GM12878 (cell line): ENCODE measurements at regions not wholly inside any gene's neighbourhood (a gene's known extent, or its start where the extent isn't known, plus 50 kb on each side); places are given as distances from the start of the nearest gene placed in this dataset.

Experiments
- ATAC-seq: fragments of 200-7000 bp; cut with Tn5 transposase; 3 replicates; pipeline ENCODE4 v1.9.1; 2020; ENCODE audit warnings: mild to moderate bottlenecking, moderate library complexity
- BruUV-seq: library from RNA; stranded (reverse); fragments of 400-500 nt; replicated peaks from 2 replicates; lab custom pipeline; 2021; lab: Mats Ljungman, UMichigan
- CTCF ChIA-PET: fragments of 300-600 bp; sonication (Branson Sonifier 250); formaldehyde crosslinking; extraction: SDS; loops from one replicate; lab custom pipeline; 2021; ENCODE audit warnings: inconsistent platforms; lab: Yijun Ruan, JAX
- POLR2A ChIA-PET: fragments of 350-600 bp; formaldehyde crosslinking; extraction: SDS; loops from one replicate; lab custom pipeline; 2021; ENCODE audit warnings: inconsistent platforms; lab: Charles Lee
- RAD21 ChIA-PET: fragments of 300-600 bp; sonication (Branson Sonifier 250); formaldehyde crosslinking; loops from one replicate; lab custom pipeline; 2023; ENCODE audit warnings: antibody characterized with exemption; ENCODE audit not compliant: unreplicated experiment; lab: Charles Lee
- SMC1A ChIA-PET: fragments of 300-600 bp; sonication (Branson Sonifier 250); formaldehyde crosslinking; loops from one replicate; lab custom pipeline; 2023; ENCODE audit not compliant: unreplicated experiment, uncharacterized antibody; lab: Charles Lee
- DNase-seq: peaks from one replicate; pipeline ENCODE4 v3.0.0-alpha.2; 2011; ENCODE audit warnings: low read depth, low spot score
- FAIRE-seq: peaks from 3 replicates; lab custom pipeline; 2011; peaks lifted over from hg19 to GRCh38; lab: Jason Lieb, UNC
- H2AFZ ChIP-seq: 2 replicates; pipeline ENCODE4 v1.6.0; 2011; ENCODE audit warnings: low read depth, low read length, control low read depth; ENCODE audit not compliant: control insufficient read depth
- H3K27ac ChIP-seq: 2 replicates; pipeline ENCODE4 v1.5.1; 2011; ENCODE audit warnings: control low read depth; ENCODE audit not compliant: control insufficient read depth, insufficient read depth
- H3K27me3 ChIP-seq, 2 experiments: replicated peaks in 1 of 2; 2 replicates each; pipeline versions ENCODE4 v1.6.0 to v1.6.1; 2011; ENCODE audit warnings: low read length in 1 of 2; ENCODE audit not compliant: control insufficient read depth in 2 of 2, insufficient read depth in 2 of 2
- H3K36me3 ChIP-seq, 2 experiments: 2 replicates each; pipeline ENCODE4 v1.5.1; 2011; ENCODE audit warnings: low read length in 1 of 2; ENCODE audit not compliant: control insufficient read depth in 2 of 2, insufficient read depth in 2 of 2
- H3K4me1 ChIP-seq: 2 replicates; pipeline ENCODE4 v1.6.1; 2011; ENCODE audit warnings: mild to moderate bottlenecking, low read length, moderate library complexity, mixed read lengths; ENCODE audit not compliant: control insufficient read depth, insufficient read depth
- H3K4me2 ChIP-seq: 2 replicates; pipeline ENCODE4 v1.6.0; 2011; ENCODE audit warnings: control low read depth; ENCODE audit not compliant: control insufficient read depth, insufficient read depth
- H3K4me3 ChIP-seq: fragments of 200-600 bp; sonication (generic); 2 replicates; pipeline ENCODE4 v1.5.1; 2016
- H3K79me2 ChIP-seq: 2 replicates; pipeline ENCODE4 v1.6.0; 2011; ENCODE audit warnings: low read length; ENCODE audit not compliant: control insufficient read depth, insufficient read depth
- H3K9ac ChIP-seq: 2 replicates; pipeline ENCODE4 v1.8.0; 2011; ENCODE audit warnings: low read length, control low read depth, mixed read lengths; ENCODE audit not compliant: control insufficient read depth, insufficient read depth
- H3K9me3 ChIP-seq: replicated peaks from 3 replicates; pipeline ENCODE4 v1.5.1; 2011; ENCODE audit warnings: mild to moderate bottlenecking, low read length; ENCODE audit not compliant: control insufficient read depth, insufficient read depth
- H4K20me1 ChIP-seq: 2 replicates; pipeline ENCODE4 v1.6.0; 2011; ENCODE audit not compliant: control insufficient read depth, insufficient read depth
- BRCA1 ChIP-seq: IDR thresholded peaks from 2 replicates; pipeline ENCODE4 v1.6.1; 2011; ENCODE audit warnings: low read depth, low read length, improper control_type of control experiment
- CREM ChIP-seq: IDR thresholded peaks from 2 replicates; pipeline ENCODE4 v1.6.1; 2014; ENCODE audit warnings: antibody characterized with exemption, low read depth
- EP300 ChIP-seq, 2 experiments: fragments of 150-350 bp in 1 of 2; IDR thresholded peaks; 2 replicates each; pipeline ENCODE4 v1.6.1; 2011 to 2012; ENCODE audit warnings: low read depth in 2 of 2, low read length in 2 of 2, borderline replicate concordance in 1 of 2, improper control_type of control experiment in 1 of 2, inconsistent platforms in 1 of 2; ENCODE audit not compliant: control insufficient read depth in 1 of 2
- FOXK2 ChIP-seq: fragments of 450-650 bp; IDR thresholded peaks from 2 replicates; pipeline ENCODE4 v1.6.1; 2017; ENCODE audit warnings: mild to moderate bottlenecking, moderate library complexity
- HSF1 ChIP-seq: fragments of 150-350 bp; IDR thresholded peaks from 2 replicates; pipeline ENCODE4 v1.6.1; 2014; ENCODE audit warnings: mild to moderate bottlenecking, low read depth, low read length
- PML ChIP-seq: IDR thresholded peaks from 2 replicates; pipeline ENCODE4 v1.6.1; 2012; ENCODE audit warnings: low read length, inconsistent platforms
- RBBP5 ChIP-seq: fragments of 200-600 bp; sonication (generic); conservative IDR thresholded peaks from 2 replicates; pipeline ENCODE4 v1.6.1; 2016
- RELA ChIP-seq: fragments of 450-650 bp; IDR thresholded peaks from 2 replicates; pipeline ENCODE4 v1.8.0; 2014; ENCODE audit warnings: borderline replicate concordance; ENCODE audit not compliant: partially characterized antibody
- SIN3A ChIP-seq: IDR thresholded peaks from 2 replicates; pipeline ENCODE4 v1.6.1; 2012; ENCODE audit warnings: low read depth, low read length, improper control_type of control experiment
- TARDBP ChIP-seq: IDR thresholded peaks from 2 replicates; pipeline ENCODE4 v1.6.1; 2016; ENCODE audit warnings: borderline replicate concordance
- YY1 ChIP-seq: IDR thresholded peaks from 2 replicates; pipeline ENCODE4 v1.6.1; 2011; ENCODE audit warnings: low read depth, mild to moderate bottlenecking, low read length
- ZNF207 ChIP-seq: fragments of 450-650 bp; IDR thresholded peaks from 2 replicates; pipeline ENCODE4 v1.6.1; 2014; ENCODE audit warnings: antibody characterized with exemption, mild to moderate bottlenecking, borderline replicate concordance
- ZNF24 ChIP-seq: fragments of 450-650 bp; IDR thresholded peaks from 2 replicates; pipeline ENCODE4 v1.6.1; 2017; ENCODE audit warnings: antibody characterized with exemption, mild to moderate bottlenecking
- ZNF274 ChIP-seq: IDR thresholded peaks from one replicate; pipeline ENCODE4 v1.8.0; 2011; ENCODE audit not compliant: insufficient read length, insufficient read depth
- ZZZ3 ChIP-seq: IDR thresholded peaks from 2 replicates; pipeline ENCODE4 v1.6.1; 2011; ENCODE audit warnings: low read depth; ENCODE audit not compliant: control insufficient read depth, insufficient read length
- WGBS: methylation state at CpG from one replicate; pipeline ENCODE4 v1.1.6; 2016; ENCODE audit warnings: low lambda C conversion rate; ENCODE audit not compliant: insufficient replicate concordance, insufficient coverage; ENCODE audit errors: missing lambda C conversion rate; 5-methylcytosine and 5-hydroxymethylcytosine counted together
- in situ Hi-C: fragments of 300-500 bp; cut with MboI; formaldehyde crosslinking; loops from 9 replicates; pipeline ENCODE4 v1.14.3; 2018; ENCODE audit warnings: mixed read lengths
- intact Hi-C: fragments of 100-400 bp; cut with micrococcal nuclease; formaldehyde crosslinking; loops from one replicate; pipeline ENCODE4 v1.14.2; 2022; ENCODE audit not compliant: unreplicated experiment

GRCh38 chr20:60667641-60668040 lies 584.4 kb upstream of the CDH4 start (continued):
- TF ChIP-seq SIN3A = no peak
- no peak for TF ChIP-seq EP300 (IDR thresholded peaks at IDR 0.05; ENCODE audit: borderline replicate concordance in 1 of 2, control insufficient read depth in 1 of 2, low read depth in 2 of 2, low read length in 2 of 2)
- no peak for TF ChIP-seq TARDBP

- intact Hi-C loops = no loop called here
- RAD21 ChIA-PET = no interaction called here
- H3K9ac ChIP-seq = no peak overlapping the region
- CTCF ChIA-PET = no interaction called here
- H3K36me3 ChIP-seq = no peaks in the 10 kb centered on the region
- 7% methylated on average over 7 of the region's 7 CpGs for WGBS
- POLR2A ChIA-PET = no interaction called here
- H2AFZ ChIP-seq = no peak overlapping the region
- H3K4me2 ChIP-seq = no peak overlapping the region
- in situ Hi-C loops = no loop called here
- DNase-seq = no peak
- no peaks in the 10 kb centered on the region for H3K4me1 ChIP-seq
- BruUV-seq = no TSS peak
- H3K27me3 ChIP-seq = no peaks in the 10 kb centered on the region
- SMC1A ChIA-PET = no interaction called here
- no peak for TF ChIP-seq ZZZ3
- no peak for TF ChIP-seq ZNF274
- no peak for TF ChIP-seq YY1
- TF ChIP-seq ZNF24 = no peak
- TF ChIP-seq, all 136 proteins: peak for 0
- ATAC-seq (no peak), FAIRE-seq (no peak)
- Histone ChIP-seq H3K4me3 (no peak overlapping the region), H3K79me2 (no peaks in the 10 kb centered on the region), H4K20me1 (no peaks in the 10 kb centered on the region), H3K9me3 (no peaks in the 10 kb centered on the region; the same call in 2 of the 3 replicates), H3K27ac (no peak overlapping the region)
Measured at GRCh38 chr20:60669211-60669610, 582.9 kb upstream of the CDH4 start.

GRCh38 chr20:60676011-60676410 lies 576.0 kb upstream of the CDH4 start:
- Histone ChIP-seq H3K36me3 (no peaks in the 10 kb centered on the region), H3K9me3 (no peaks in the 10 kb centered on the region; the same call in 2 of the 3 replicates), H3K4me2 (no peak overlapping the region), H3K4me3 (no peak overlapping the region), H3K79me2 (no peaks in the 10 kb centered on the region), H3K4me1 (no peaks in the 10 kb centered on the region), H3K27ac (no peak overlapping the region), H2AFZ (no peak overlapping the region), H3K27me3 (no peaks in the 10 kb centered on the region), H3K9ac (no peak overlapping the region), H4K20me1 (no peaks in the 10 kb centered on the region)
- no peak for ATAC-seq
- DNase-seq = no peak
- intact Hi-C loops (no loop called here), in situ Hi-C loops (no loop called here)
- FAIRE-seq = no peak
- ChIA-PET RAD21 (no interaction called here), POLR2A (no interaction called here), SMC1A (no interaction called here), CTCF (no interaction called here)
- BruUV-seq = no TSS peak
- TF ChIP-seq FOXK2 (no peak), ZNF24 (no peak), SIN3A (no peak), RBBP5 (no peak), PML (no peak), ZNF207 (no peak), HSF1 (no peak), RELA (no peak), BRCA1 (no peak), ZNF274 (no peak), CREM (no peak)
